ENCODE measurements at regions not wholly inside any gene's neighbourhood (a gene's known extent, or its start where the extent isn't known, plus 50 kb on each side); places are given as distances from the start of the nearest gene placed in this dataset.

DNA sequence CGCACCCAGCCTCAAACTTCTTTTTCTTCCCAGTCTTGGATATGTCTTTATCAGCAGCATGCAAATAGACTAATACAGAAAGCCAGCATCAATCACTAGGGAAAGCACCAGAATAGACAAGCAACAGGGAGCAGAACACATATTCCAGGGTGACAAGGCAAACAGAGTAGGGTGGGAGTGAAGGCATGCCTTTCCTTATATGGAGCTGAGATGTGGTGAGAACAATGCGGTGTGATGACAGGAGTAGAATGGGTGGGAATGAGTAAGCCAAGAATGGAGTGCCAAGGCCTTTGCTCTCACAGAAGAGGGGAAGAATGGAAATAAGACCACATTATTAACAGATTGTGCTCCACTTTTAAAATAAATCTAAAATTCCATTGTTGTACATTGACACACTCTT is 115.6 kb downstream of the CETN3 start:
- Histone ChIP-seq H3K4me1 (peaks cover 0 to 27% (median 6%) of the 10 kb centered on the region in 4 donors), H3K36me3 (no peaks in the 10 kb centered on the region), H3K27ac (peak overlapping the region in 1 of 4 donors; percentile 55), H3K4me3 (no peak overlapping the region), H3K27me3 (no peaks in the 10 kb centered on the region), H3K9me3 (no peaks in the 10 kb centered on the region)
- DNase-seq: no peak
- intact Hi-C loops (cut with DNase I): no loop called here
- WGBS, 2 donors: 91 to 95% methylated on average over 2 of the region's 2 CpGs
- TF ChIP-seq EP300 (IDR thresholded peaks at IDR 0.05) (no peak), POLR2AphosphoS5 (IDR thresholded peaks at IDR 0.05) (peak in 2 of 4 donors; percentile 20 to 29)

- peaks cover 0 to 9% (median 6%) of the 10 kb centered on the region in 4 donors for H3K4me1 ChIP-seq
- H3K9me3 ChIP-seq: no peaks in the 10 kb centered on the region
- H3K4me3 ChIP-seq: no peak overlapping the region
- intact Hi-C loops (cut with DNase I): no loop called here
- TF ChIP-seq POLR2AphosphoS5 (IDR thresholded peaks at IDR 0.05) (no peak), POLR2A (IDR thresholded peaks at IDR 0.05) (no peak), EP300 (IDR thresholded peaks at IDR 0.05) (no peak)
- TF ChIP-seq, protein P1, sequence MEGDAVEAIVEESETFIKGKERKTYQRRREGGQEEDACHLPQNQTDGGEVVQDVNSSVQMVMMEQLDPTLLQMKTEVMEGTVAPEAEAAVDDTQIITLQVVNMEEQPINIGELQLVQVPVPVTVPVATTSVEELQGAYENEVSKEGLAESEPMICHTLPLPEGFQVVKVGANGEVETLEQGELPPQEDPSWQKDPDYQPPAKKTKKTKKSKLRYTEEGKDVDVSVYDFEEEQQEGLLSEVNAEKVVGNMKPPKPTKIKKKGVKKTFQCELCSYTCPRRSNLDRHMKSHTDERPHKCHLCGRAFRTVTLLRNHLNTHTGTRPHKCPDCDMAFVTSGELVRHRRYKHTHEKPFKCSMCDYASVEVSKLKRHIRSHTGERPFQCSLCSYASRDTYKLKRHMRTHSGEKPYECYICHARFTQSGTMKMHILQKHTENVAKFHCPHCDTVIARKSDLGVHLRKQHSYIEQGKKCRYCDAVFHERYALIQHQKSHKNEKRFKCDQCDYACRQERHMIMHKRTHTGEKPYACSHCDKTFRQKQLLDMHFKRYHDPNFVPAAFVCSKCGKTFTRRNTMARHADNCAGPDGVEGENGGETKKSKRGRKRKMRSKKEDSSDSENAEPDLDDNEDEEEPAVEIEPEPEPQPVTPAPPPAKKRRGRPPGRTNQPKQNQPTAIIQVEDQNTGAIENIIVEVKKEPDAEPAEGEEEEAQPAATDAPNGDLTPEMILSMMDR (IDR thresholded peaks at IDR 0.05): no peak
- no peak for DNase-seq
- no peaks in the 10 kb centered on the region for H3K27me3 ChIP-seq
- H3K27ac ChIP-seq: no peak overlapping the region
- no peaks in the 10 kb centered on the region for H3K36me3 ChIP-seq
- WGBS, 2 donors: 89 to 91% methylated on average over 5 of the region's 5 CpGs
These were observed 118.9 kb downstream of the CETN3 start for GRCh38 chr5:90290648-90291047.

GRCh38 chr5:90289837-90290236 is 119.7 kb downstream of the CETN3 start:
- WGBS, 2 donors: 18 to 48% methylated on average over 5 of the region's 5 CpGs
- intact Hi-C loops (cut with DNase I): no loop called here
- H3K27ac ChIP-seq: peak overlapping the region in 1 of 4 donors; percentile 7
- no peak for DNase-seq
- H3K36me3 ChIP-seq: no peaks in the 10 kb centered on the region
- H3K4me3 ChIP-seq: no peak overlapping the region
- H3K9me3 ChIP-seq: no peaks in the 10 kb centered on the region
- TF ChIP-seq EP300 (IDR thresholded peaks at IDR 0.05): no peak
- peaks cover 0 to 9% (median 5%) of the 10 kb centered on the region in 4 donors for H3K4me1 ChIP-seq
- no peaks in the 10 kb centered on the region for H3K27me3 ChIP-seq

DNA sequence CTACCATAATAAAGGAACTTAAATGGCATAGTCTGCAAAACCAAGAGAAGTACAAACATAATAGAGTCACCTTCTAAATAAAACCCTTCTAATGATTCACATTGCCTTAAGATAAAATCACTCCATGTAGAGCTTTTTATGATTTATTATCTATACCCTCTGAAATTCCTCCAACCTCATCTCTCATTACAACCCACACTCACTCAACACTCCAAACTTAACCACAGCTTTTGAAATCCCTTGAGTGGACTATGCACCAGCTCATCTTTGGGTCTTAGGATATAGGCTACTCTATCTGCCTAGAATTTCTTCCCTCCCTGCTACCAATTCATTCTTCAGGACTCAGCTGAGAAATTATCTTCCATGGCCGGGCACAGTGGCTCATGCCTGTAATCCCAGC is 122.5 kb downstream of the CETN3 start:
- H3K4me1 ChIP-seq: peaks cover 0 to 9% (median 5%) of the 10 kb centered on the region in 4 donors
- no peak for DNase-seq
- TF ChIP-seq, protein P1 (IDR thresholded peaks at IDR 0.05): no peak
- no peak for TF ChIP-seq POLR2AphosphoS5 (IDR thresholded peaks at IDR 0.05)
- TF ChIP-seq POLR2A (IDR thresholded peaks at IDR 0.05): no peak
- no peak for TF ChIP-seq EP300 (IDR thresholded peaks at IDR 0.05)
- no peaks in the 10 kb centered on the region for H3K27me3 ChIP-seq
- 88 to 97% methylated on average over 1 of the region's 1 CpG for WGBS, 2 donors
- no peaks in the 10 kb centered on the region for H3K9me3 ChIP-seq
- H3K36me3 ChIP-seq: no peaks in the 10 kb centered on the region
- intact Hi-C loops (cut with DNase I): no loop called here
- no peak overlapping the region for H3K27ac ChIP-seq
- H3K4me3 ChIP-seq: no peak overlapping the region

DNA sequence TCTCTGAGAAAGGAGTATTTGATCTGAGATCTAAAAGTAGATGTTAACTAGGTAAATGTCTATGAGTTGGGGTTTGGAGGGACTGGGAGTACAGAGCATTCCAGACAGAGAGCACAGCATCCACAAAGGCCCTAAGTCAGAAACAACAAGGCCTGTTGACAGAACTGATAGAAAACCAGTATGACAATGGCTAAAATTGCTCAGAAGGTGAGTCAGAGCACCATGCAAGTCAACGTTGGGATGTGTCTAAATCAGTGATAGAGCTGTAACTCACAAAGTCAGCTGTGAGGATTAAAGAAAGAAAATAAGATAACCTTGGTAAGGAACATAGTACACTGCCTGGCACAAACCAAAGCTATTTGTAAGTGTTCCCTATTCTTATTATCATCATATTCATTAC is 124.0 kb downstream of the CETN3 start:
- peaks cover 0 to 9% (median 5%) of the 10 kb centered on the region in 4 donors for H3K4me1 ChIP-seq
- TF ChIP-seq POLR2A (IDR thresholded peaks at IDR 0.05) (no peak), EP300 (IDR thresholded peaks at IDR 0.05) (no peak), POLR2AphosphoS5 (IDR thresholded peaks at IDR 0.05) (no peak)
- TF ChIP-seq, protein P1 (IDR thresholded peaks at IDR 0.05): no peak
- DNase-seq: no peak
- no peaks in the 10 kb centered on the region for H3K36me3 ChIP-seq
- no peak overlapping the region for H3K27ac ChIP-seq
- intact Hi-C loops (cut with DNase I): no loop called here
- no peaks in the 10 kb centered on the region for H3K9me3 ChIP-seq
- H3K27me3 ChIP-seq: no peaks in the 10 kb centered on the region
- no peak overlapping the region for H3K4me3 ChIP-seq
- WGBS, 2 donors: 38 to 67% methylated on average over 1 of the region's 1 CpG

DNA sequence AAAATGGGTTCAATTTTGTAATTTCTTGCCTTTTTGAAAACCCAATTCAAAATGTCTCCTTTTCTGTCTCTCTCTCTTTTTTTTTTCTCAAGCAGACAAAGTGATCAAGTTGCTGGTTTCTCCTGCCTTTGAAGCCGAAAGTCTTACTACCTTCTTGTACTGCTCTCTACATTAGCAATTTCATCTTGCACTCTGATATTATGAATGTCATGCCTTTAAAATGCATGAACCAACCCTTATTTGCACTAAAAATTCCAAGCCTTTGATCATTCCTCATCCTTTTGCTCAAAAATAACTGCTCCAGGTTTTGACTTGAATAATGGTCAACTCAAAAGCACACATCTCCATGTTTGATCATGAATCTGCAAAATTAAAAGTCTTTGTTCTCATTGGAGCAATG is 125.2 kb downstream of the CETN3 start:
- Histone ChIP-seq H3K4me3 (no peak overlapping the region), H3K27me3 (no peaks in the 10 kb centered on the region), H3K9me3 (no peaks in the 10 kb centered on the region), H3K27ac (no peak overlapping the region), H3K4me1 (peaks cover 0 to 2% (median 0%) of the 10 kb centered on the region in 4 donors), H3K36me3 (no peaks in the 10 kb centered on the region)
- DNase-seq: no peak
- intact Hi-C loops (cut with DNase I): no loop called here
- TF ChIP-seq, protein P1 (IDR thresholded peaks at IDR 0.05): no peak
- no peak for TF ChIP-seq POLR2AphosphoS5 (IDR thresholded peaks at IDR 0.05)
- no peak for TF ChIP-seq POLR2A (IDR thresholded peaks at IDR 0.05)
- TF ChIP-seq EP300 (IDR thresholded peaks at IDR 0.05): no peak
- WGBS, 2 donors: 94 to 99% methylated on average over 1 of the region's 1 CpG
